ENCODE measurements at regions not wholly inside any gene's neighbourhood (a gene's known extent, or its start where the extent isn't known, plus 50 kb on each side); places are given as distances from the start of the nearest gene placed in this dataset.
A peak's percentile ranks its signal among the peaks of the same experiment; 100 is the strongest.

DNA sequence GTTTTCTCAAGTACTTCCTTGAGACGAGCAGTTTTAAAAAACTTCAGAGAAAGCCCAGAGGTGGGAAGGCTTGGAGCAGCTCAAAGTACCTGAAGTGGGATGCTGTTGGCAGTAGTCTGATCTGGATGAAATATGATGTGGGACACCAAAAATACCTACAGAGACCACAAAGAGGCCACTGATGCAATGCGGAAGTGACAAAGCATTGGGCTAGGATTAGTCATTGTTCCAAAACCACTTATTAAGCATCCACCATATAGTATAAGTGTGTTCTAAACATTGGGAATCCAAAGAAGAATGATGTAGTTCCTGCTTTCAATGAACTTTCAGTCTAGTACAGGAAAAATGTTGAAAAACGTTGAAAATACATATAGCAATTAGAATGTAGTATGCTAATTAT is 386.1 kb upstream of the CNKSR2 start:
- TF ChIP-seq, protein P1, sequence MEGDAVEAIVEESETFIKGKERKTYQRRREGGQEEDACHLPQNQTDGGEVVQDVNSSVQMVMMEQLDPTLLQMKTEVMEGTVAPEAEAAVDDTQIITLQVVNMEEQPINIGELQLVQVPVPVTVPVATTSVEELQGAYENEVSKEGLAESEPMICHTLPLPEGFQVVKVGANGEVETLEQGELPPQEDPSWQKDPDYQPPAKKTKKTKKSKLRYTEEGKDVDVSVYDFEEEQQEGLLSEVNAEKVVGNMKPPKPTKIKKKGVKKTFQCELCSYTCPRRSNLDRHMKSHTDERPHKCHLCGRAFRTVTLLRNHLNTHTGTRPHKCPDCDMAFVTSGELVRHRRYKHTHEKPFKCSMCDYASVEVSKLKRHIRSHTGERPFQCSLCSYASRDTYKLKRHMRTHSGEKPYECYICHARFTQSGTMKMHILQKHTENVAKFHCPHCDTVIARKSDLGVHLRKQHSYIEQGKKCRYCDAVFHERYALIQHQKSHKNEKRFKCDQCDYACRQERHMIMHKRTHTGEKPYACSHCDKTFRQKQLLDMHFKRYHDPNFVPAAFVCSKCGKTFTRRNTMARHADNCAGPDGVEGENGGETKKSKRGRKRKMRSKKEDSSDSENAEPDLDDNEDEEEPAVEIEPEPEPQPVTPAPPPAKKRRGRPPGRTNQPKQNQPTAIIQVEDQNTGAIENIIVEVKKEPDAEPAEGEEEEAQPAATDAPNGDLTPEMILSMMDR (conservative IDR thresholded peaks at IDR 0.05; ENCODE audit: low read length), result no peak
- peak; percentile 34 for DNase-seq (ENCODE audit: low read depth)
- no peak overlapping the region for H3K4me3 ChIP-seq (ENCODE audit: low read length)

DNA sequence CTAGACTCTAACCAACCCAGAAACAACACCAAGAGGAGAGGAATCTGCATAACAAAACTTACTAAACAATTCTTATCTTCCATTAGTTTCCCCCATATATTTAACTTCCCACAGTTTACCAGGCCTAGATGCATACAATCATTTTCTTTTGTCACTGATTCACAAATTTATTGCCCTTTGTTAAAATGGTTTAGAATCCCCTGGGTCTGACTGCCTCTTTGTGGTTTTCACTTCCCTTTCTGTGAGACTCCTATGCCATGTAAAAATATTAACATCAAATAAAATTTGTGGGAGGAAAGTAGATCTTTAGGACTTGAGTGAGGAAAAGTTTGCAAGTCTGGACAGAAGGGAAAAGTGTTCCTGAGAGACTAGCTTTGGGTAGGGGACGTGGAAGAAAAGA is 393.8 kb upstream of the CNKSR2 start:
- no peak overlapping the region for H3K4me3 ChIP-seq (ENCODE audit: low read length)
- no peak for DNase-seq (ENCODE audit: low read depth)
- TF ChIP-seq, protein P1 (conservative IDR thresholded peaks at IDR 0.05; ENCODE audit: low read length), result no peak

DNA sequence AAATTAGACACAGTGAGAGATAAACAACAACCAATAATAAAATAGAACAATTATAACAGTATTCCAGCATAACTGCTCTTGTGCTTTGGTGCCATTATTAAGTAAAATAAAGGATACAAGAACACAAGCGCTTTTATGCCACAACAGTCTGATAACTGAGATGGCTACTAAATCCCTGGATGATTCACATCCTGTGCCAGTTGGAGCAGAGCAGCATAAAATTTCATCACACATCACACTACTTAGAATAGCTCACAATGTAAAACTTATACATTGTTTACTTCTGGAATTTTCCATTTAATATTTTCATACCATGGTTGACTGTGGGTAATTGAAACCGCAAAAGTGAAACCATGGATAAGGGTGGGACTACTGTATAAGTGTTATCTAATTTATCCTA is 399.9 kb upstream of the CNKSR2 start:
- DNase-seq (ENCODE audit: low read depth), result peak; percentile 21
- H3K4me3 ChIP-seq (ENCODE audit: low read length), result no peak overlapping the region
- TF ChIP-seq, protein P1 (conservative IDR thresholded peaks at IDR 0.05; ENCODE audit: low read length), result no peak

DNA sequence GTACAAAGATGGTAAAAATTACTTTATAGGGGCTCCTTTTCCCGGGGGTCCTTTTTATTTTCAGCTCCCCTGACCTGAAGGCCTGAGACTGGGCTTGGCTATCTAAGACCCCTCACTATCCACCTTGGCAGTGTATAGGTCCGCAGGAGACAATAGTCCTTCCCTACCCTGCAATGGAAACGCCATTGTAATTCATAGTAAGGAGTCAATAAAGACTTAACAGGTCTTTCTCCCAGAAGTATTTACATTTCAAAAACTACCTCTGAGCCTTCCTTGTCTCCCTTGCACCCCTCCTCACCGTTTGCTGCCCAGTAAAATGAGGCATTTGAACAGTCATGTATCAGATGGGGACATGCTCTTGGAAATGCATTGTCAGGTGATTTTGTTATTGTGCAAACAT is 401.2 kb upstream of the CNKSR2 start:
- no peak overlapping the region for H3K4me3 ChIP-seq (ENCODE audit: low read length)
- TF ChIP-seq, protein P1 (conservative IDR thresholded peaks at IDR 0.05; ENCODE audit: low read length), result no peak
- DNase-seq (ENCODE audit: low read depth), result no peak

DNA sequence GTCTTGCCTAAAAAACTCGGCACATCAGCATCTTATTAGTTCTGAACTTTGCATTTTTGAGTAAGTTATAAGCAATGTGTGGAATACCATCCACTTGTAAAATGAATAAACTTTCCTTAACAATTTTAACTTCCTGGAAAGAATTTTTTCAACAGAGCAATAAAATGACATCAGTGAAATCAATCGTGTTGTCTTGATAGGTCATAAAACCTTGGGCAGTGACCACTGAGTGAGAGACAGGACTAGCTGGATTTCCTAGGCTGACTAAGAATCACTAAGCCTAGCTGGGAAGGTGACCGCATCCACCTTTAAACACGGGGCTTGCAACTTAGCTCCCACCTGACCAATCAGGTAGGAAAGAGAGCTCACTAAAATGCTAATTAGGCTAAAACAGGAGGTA is 403.0 kb upstream of the CNKSR2 start:
- DNase-seq (ENCODE audit: low read depth), result peak; percentile 20
- TF ChIP-seq, protein P1 (conservative IDR thresholded peaks at IDR 0.05; ENCODE audit: low read length), result no peak
- H3K4me3 ChIP-seq (ENCODE audit: low read length), result no peak overlapping the region

DNA sequence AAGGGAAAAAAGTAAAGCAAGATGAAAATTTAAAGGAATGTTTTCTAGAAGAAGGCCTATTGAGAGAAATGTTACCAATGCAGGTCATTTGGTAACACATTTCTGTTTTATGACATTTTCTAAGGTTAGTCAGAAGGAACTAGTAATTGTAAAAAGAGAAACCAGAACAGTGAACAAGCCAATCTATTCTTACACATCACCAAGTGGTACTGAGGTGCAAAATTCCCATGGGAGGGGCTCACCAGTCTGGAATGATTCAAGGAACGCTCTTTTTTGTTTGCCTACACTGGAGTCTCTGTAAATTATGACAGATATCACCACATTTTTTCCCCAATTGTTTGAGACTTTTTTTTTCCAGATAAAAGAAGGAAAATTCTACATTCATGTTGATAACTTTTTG is 404.7 kb upstream of the CNKSR2 start:
- TF ChIP-seq, protein P1 (conservative IDR thresholded peaks at IDR 0.05; ENCODE audit: low read length), result no peak
- no peak overlapping the region for H3K4me3 ChIP-seq (ENCODE audit: low read length)
- DNase-seq (ENCODE audit: low read depth), result peak; percentile 11

DNA sequence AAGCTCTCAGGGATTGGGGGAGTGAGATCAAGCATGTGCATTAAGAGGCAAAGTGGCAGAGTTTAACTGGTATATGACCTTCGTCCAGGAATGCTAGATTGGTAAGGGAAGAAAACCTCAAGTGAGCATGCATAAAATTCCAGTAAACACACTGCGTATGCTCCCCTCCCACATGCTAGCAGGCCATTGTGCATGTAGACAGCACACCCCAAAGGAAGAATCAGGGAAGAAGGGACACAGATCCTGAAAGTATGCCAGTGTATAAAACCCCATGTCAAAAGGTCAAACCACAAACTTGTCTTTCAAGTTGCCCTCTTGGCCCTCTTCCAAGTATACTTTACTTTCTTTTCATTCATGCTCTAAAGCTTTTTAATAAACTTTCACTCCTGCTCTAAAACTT is 405.2 kb upstream of the CNKSR2 start:
- H3K4me3 ChIP-seq (ENCODE audit: low read length), result no peak overlapping the region
- TF ChIP-seq, protein P1 (conservative IDR thresholded peaks at IDR 0.05; ENCODE audit: low read length), result no peak
- DNase-seq (ENCODE audit: low read depth), result peak; percentile 22

Measured in AG10803 (cell line).